GM18511 (cell line): ENCODE measurements at regions not wholly inside any gene's neighbourhood (a gene's known extent, or its start where the extent isn't known, plus 50 kb on each side); places are given as distances from the start of the nearest gene placed in this dataset.
"Not testable (repeated sequence)": the region's sequence is repeated elsewhere in the genome, so short reads cannot be mapped to it uniquely, and the experiment has no call there.

Source experiments
- ATAC-seq: cut with Tn5 transposase; IDR thresholded peaks from one replicate; pipeline ENCODE4 v1.9.1; 2021; ENCODE audit warnings: mild to moderate bottlenecking, moderate library complexity; ENCODE audit not compliant: unreplicated experiment

DNA sequence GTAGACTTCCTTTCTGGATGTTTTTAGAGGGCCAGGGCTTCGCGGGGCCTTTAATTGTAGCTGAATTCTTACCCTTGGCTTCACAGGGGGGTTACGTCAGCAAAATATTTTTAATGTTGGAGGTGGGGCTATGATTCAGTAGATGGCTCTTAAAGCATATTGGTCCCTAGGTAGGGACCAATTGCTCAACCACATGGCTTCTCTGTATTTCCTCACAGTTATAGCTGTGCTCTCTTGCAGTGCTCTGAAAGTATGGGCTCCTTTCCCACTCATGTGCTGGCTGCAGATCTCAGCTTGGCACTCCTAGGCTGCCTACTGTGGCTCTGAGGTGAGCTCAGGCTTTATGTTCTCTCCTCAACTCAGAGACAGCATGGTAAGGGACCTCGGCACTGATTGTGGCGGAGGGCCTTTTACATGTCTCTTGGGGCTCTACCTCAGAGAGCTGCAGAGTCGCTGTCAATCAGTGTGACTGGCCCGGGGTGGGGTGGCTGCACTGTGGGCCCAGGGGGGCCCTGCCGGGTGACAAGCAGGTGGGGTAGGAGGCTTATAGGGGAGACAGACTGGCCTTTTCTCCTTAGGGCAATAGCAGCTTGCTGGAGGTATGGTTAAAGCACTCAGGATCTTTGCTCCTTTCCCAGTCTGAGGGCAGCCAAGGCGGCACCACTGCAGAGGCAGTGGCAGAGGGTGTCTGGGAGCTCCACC lies 318.0 kb downstream of the DOK5 start:
- no peak for ATAC-seq

DNA sequence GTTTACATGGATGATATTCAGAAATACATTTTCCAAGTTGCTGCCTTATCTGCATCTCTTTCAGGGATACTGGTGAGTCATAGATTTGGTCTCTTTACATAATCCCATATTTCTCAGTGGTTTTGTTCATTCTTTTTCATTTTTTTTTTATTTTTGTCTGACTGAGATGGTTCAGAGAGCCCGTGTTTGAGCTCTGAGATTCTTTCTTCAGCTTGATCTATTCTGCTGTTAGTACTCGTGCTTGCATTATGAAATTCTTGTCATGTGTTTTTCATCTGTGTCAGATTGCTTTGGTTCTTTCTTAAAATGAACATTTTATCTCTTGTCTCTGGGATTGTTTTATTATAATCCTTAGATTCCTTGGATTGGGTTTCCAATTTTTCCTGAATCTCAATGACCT lies 317.3 kb downstream of the DOK5 start:
- no peak for ATAC-seq

DNA sequence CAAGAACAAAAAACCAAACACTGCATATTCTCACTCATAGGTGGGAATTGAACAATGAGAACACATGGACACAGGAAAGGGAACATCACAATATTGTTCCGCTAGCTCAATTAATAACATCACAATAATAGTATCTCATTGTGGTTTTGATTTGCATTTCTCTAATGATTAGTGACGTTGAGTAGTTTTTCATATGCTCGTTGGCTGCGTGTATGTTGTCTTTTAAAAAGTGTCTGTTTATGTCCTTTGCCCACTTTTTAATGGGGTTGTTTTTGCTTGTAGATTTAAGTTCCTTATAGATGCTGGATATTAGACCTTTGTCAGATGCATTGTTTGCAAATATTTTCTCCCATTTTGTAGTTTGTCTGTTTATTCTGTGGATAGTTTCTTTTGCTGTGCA lies 312.9 kb downstream of the DOK5 start:
- ATAC-seq: not testable (repeated sequence)

DNA sequence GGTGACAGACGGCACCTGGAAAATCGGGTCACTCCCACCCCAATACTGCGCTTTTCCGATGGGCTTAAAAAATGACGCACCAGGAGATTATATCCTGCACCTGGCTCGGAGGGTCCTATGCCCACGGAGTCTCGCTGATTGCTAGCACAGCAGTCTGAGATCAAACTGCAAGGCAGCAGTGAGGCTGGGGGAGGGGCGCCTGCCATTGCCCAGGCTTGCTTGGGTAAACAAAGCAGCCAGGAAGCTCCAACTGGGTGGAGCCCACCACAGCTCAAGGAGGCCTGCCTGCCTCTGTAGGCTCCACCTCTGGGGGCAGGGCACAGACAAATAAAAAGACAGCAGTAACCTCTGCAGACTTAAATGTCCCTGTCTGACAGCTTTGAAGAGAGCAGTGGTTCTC lies 307.4 kb downstream of the DOK5 start:
- not testable (repeated sequence) for ATAC-seq

DNA sequence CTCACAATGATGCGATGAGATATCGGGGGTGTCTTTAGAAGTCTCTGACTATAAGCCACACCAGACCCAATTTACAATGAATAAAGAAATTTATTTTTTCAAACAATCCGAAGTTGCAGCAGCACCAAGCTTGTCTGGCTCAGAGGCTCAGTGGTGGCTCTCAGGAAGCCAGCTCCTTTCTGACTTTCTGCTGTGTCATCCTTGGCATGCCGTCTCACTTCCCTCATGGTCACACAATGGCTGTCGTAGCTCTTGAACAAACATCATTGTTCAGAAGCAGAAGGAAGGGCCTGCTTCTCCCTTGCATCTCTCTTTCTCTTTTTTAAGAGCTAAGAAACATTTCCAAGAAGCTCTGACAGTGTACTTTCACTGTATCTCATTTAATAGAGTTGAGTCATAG lies 299.0 kb downstream of the DOK5 start:
- ATAC-seq: no peak

DNA sequence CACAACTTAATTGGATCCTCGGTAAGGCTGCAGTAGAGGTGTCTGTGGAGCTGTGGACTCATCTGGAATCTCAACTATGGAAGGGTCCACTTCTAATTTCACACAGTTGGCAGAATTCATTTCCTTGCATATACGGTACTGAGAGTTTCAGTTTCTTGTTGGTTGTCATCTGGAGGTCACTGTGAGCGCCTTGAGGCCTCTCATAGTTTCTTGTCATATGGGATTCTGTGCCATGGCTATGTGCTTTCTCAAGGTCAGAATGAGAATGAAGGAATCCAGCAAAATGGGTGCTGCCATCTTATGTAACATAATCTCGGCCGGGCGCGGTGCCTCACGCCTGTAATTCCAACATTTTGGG lies 298.2 kb downstream of the DOK5 start:
- ATAC-seq: no peak

DNA sequence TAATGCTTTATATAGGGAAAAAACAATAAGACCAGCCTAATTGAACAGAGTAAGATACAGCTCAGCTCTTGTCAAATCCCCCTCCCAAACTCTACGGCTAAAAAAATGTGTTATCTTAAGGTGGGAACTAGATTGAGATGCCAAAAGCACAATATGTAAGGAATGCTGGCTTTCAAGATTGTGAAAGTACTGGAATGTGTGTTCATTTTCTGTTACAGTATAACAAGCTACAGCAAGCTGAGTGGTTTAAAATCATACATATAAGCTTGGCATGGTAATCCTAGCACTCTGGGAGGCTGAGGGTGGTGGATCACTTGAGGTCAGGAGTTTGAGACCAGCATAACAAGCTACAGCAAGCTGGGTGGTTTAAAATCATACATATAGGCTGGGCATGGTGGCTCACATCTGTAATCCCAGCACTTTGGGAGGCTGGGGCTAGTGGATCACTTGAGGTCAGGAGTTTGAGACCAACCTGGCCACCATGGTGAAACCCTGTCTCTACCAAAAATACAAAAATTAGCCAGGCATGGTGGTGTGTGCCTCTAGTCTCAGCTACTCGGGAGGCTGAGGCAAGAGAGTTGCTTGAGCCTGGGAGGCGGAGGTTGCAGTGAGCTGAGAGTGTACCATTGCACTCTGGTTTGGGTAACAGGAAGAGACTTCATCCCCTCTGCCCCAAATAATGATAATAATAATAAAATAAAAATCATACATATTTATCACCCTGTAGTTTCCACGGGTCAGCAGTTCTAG lies 297.7 kb downstream of the DOK5 start:
- no peak for ATAC-seq

DNA sequence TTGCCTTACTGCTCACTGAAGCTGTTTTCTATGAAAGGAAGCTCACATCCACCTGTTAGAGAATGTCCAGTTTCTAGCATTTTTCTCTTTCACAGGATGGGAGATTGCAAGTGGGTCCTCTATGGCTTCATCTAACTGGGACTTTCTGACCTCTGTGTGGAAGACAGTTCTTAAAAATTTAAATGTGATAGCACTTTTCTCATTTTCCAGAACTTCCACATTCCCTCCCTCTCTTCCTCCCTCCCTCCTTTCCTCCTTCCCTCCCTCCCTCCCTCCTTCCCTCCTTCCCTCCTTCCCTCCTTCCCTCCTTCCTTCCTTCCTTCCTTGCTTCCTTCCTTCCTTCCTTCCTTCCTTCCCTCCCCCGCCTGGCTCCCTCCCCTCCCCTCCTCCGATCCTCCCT lies 291.1 kb downstream of the DOK5 start:
- ATAC-seq: no peak

DNA sequence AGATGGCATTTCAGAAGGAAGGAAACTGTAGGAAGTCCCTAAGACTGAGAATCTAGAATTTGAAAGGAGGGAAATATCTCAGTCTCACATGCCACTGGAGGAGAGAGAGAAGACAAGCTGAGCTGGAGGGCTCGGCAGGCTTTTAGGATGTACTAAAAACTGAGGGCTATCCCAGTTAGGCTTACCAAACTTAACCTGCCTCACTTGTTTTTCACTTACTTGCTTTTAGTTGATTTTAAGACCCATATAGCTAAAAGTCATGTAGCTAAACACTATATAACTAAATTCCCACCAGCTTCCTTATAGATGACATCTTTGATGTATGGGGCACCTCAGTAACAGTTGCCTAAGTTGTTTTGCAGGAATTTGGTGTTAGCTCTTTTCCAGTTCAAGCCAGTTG lies 288.0 kb downstream of the DOK5 start:
- ATAC-seq: no peak

DNA sequence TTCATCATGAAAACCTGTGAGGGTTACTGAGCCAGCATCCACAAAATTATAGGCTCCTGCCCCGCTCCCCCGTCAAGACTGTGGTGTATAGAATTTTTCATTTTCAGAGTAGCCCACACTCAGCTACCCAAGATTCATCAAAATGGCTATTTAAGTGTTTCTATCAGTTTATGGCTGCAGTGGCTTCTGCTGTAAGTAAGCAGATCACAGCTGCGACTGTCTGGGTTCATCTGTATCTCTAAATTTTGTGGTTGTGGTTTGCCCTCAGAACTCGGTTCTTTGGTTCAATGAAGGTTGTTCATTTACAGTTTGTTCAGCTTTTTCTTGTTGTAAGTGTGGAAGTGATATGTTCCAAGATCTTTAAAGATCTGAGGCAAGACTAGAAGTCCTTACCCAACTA lies 284.2 kb downstream of the DOK5 start:
- no peak for ATAC-seq

DNA sequence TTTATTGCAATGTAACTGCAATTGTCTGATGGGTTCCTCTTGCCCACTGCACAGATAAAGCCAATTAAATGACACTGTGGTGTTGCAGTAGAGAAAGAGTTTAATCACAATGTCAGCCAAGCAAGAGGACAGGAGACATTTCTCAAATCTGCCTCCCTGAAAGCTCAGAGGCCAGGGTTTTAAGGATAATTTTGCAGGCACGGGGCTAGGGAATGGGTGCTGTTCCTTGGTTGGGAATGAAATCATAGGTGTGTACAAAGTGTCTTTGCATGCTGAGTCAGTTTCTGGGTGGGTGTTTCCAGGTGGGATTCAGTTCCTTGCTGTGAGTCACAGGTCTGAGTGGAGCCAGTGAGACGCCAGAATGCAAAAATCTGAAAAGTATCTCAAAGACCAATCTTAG lies 271.4 kb downstream of the DOK5 start:
- ATAC-seq: no peak

DNA sequence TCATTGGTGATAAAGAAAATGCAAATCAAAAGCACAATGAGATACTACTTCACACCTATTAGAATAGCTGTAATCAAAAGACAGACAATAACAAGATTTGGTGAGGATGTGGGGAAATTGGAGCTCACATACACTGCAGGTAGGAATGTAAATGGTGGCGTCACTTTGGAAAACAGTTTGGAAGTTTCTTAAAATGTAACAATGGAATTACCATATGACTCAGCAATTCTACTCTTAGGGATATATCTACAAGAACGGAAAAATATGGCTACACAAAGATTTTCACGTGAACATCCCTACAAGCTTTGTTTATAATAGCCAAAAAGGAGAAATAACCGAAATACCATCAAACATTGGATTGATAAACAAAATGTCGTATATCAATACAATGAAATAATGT lies 270.4 kb downstream of the DOK5 start:
- ATAC-seq: no peak

DNA sequence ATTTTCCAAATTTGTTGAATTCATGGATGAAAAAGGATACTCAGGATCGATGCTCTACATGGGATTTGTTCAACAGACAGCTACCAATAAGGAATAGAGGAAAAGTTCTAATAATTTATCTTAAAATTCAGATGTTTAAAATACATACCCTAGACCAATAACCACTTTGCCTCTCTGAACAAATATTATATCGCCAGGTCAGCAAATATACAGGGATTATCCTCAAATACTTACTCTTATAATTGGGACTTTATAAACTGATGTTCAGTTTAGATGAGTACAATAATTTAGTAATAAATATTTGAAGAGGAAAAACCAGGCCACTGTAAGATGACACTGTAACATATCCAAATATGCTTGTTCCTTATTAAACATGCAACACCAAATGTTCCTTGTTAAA lies 268.7 kb downstream of the DOK5 start:
- ATAC-seq: no peak

DNA sequence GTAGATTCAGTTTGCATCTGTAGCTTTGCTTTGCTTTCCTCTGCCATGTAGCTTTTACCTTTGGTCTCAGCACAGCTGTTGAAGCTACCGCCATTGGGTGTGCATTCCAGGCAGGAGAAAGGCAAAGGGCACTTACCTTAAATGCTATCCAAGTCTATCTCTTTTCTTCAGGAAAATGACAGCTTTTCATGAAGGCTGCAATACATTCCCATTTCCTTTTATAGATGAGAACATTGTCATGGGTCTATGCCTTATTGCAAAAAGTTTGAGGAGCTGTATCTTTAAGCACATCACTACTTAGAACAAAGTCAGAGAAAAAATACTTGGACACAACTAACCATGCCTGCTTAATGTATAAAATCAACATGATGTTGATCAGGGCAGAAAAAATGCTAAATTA lies 266.8 kb downstream of the DOK5 start:
- no peak for ATAC-seq

DNA sequence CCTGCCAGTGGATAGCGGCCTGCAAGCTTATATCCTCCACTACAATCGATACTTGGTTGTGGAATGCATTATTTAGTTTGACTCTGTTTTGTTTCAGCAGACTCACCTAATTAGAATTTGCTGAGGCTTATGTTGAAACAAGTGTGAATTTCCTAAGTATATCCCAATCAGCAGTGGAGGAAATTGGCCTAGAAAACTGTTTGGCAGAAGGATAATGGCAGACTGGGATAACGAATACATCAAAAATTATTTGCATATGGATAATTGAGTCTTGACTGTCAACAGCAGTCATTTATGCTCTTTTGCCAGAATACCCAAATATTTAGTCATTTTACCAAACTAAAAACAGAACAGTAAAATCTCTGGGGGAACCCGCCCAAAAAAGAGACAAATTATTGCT lies 261.0 kb downstream of the DOK5 start:
- no peak for ATAC-seq

DNA sequence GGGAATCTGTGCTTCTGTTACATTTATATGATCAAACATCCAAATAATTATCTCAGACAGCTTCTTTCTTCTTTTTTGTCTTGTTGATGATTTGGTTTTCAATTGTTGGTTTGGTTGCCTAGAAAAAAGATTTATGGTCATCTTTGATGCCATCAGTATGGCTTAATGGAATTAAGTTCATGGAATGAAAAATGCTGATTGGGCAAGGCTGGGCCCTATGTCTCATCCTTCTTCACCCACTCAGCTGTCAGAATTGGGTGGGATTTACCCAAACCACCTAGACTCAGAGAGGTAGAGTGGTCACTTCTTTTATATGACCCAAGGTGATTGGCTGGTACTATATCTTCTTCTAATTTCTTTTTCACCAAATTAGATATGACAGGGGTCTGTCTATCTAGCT lies 258.3 kb downstream of the DOK5 start:
- ATAC-seq: no peak

DNA sequence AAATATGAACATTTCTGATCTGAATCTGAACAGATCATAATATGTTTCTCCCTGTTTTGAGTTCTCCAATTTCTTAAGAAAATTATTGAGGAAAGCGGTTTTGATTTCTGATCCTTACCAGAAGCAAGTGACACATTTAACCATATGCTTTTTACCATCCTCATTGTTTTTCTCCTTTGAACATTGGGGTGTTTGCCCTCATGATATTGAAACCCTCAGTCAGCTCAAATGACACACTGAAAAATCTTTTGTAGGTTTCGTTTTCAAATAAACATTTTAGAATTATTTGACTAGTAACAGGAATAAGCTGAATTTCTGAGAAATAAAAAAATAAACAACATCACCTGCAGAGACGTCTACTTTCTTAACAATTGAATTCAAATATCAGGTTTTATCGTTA lies 252.1 kb downstream of the DOK5 start:
- no peak for ATAC-seq

DNA sequence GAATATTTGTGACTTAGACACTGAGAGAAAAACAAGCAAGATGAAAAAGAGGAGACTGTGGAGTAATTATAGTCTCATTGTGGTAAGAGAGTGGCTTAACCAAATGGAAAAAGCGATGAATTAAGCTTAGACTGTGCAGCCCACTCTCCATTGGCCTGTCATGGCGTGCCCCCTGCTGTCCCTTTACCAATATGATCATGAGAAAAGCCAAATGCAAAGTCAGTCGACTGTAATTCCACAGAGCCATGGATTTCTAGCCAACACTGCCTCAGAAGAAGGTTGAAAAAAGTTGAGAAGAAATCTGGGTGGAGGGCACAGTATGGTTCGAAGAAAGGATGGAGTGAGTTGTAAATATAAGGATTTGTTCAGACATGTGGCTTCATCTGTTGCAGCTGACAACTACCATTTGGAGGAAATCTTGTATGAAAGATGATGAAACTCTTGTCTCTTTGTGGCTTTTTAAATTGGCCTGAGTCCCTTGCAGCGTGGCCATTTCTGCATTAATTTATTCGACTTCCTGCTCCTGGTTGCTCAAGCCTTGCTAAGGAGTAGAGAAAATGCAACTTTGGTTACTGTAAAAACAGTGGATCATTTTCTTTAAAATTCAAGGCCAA lies 251.4 kb downstream of the DOK5 start:
- no peak for ATAC-seq

DNA sequence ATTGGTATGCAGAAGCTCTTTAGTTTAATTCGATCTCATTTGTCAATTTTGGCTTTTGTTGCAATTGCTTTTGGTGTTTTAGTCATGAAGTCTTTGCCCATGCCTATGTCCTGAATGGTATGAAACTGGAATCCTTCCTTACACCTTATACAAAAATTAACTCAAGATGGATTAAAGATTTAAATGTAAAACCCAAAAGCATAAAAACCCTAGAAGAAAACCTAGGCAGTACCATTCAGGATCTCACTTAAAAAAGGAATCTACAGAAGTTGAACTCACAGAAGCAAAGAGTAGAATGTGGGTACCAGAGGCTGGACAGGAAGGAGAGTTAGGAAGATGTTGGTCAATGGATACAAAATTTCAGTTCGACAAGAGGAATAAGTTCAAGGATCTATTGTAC lies 249.9 kb downstream of the DOK5 start:
- not testable (repeated sequence) for ATAC-seq

DNA sequence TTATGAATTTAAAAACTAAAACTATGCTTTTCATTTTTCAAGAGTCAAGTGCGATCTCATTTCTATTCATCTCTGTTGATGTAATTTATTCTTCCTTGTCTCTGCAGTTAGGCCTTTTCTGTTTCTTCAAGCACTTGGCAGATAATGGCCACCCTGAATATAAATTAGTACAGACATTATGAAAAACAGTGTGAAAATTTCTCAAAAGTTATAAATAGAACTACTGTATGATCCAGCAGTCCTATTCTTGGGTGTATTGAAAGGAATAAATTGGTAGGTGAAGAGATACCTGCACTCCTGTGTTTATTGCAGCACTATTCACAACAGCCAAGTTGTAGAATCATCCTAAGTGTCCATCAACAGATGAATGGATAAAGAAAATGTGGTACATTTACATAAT lies 248.3 kb downstream of the DOK5 start:
- ATAC-seq: no peak

DNA sequence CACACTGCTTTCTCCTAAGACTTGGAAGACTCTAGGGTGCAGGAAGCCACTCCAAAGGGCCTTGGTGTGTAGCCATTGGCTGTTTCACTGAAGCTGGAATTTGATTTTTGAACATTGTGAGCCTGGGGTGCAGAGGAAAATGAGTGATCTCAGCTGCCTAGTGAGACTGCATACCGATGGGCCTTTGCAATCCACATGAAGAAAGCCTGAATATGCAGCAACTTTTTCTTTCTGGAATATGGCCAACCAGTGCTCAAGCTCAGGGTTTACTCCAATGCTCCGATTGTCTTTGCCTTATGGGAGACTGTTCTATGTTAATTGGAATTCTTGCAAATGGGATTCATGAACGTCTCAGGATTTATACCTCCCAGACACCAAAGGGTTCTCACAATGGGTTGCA lies 242.6 kb downstream of the DOK5 start:
- no peak for ATAC-seq

DNA sequence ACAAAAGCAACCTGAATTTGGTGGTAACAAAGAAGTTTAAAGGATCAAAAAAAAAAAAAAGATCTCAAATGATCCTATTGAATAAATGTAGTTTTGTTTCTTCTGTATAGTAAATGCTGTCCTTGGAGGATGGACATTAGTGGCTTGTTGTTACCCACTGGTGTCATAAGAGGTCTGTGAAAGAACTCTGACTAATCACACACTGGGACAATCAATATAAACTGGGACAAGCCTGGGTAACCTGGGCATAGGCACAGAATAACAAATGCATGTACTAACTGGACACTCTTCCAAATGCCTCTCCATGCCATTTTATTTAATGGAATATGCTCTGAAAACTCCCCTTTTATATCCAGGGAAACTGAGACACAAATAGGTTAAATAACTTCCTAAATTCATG lies 241.4 kb downstream of the DOK5 start:
- ATAC-seq: no peak
